Activated CD4-positive, alpha-beta T cell treated with anti-CD3 and anti-CD28 coated beads, Interleukin-2, Interleukin-6, amounts not matched to agents 100 ng/mL and 50 ng/mL, durations not matched to agents 16 hours and 8 hours (primary cell): ENCODE measurements at regions not wholly inside any gene's neighbourhood (a gene's known extent, or its start where the extent isn't known, plus 50 kb on each side); places are given as distances from the start of the nearest gene placed in this dataset.
"Not testable (repeated sequence)": the region's sequence is repeated elsewhere in the genome, so short reads cannot be mapped to it uniquely, and the experiment has no call there.

Source experiments
- DNase-seq: peaks from one replicate; pipeline ENCODE4 v3.0.0-alpha.2; 2020

DNA sequence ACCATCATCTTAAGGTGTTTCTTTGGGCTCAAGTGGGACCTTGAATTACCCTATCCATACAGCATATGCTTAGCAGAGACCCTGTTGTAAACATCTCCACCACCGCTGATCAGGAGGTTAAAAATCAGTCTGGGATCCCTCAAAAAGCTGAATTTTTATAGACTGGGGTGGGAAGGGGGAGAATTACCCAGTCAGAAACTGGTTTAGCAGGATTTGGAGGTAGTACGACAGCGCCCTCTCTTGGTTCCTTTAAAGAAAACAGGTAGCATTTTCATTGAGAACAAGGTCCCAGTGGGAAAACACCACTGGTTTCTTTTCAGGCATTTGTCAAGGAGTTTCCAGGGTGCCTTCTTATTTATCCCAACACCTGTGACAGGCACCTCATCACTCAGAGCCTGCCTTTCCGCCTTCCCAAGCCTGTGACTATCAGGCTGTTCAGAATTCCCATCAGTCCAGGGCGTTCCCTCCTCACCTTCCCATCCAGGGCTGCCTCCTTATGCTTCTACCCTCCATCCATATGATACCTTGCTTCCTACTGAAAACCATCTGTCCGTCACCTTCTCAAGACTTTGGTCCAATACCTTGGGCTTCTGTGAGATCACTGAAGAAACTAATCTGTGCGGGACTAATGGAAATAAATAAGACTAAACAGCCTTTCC, 203.8 kb upstream of the RAI14 start:
- DNase-seq = no peak

- no peak for DNase-seq
Observed at GRCh38 chr5:34455098-34455497, 201.0 kb upstream of the RAI14 start.

GRCh38 chr5:34459908-34460307, 196.2 kb upstream of the RAI14 start:
- no peak for DNase-seq

DNA sequence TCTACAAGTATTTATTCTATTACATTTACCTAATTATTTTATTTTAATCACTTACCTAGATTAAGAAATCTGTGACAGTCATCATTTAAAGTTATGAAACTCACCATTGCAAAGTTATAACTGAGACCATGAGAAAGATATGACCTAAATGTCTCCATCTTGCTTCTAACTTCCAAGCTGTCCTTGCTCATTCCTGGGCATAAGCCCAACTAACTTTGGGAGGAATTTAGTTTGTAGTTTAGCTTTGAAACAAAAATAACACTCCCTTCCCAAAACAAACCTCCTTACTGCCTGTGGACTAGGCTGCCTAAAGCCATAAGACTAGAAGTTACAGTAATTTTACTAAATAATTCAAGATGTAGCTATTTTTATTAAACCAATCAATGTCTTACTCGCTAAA, 195.6 kb upstream of the RAI14 start:
- no peak for DNase-seq

- DNase-seq = no peak
Observed at GRCh38 chr5:34464829-34465228, 191.3 kb upstream of the RAI14 start.

GRCh38 chr5:34465301-34465700, 190.8 kb upstream of the RAI14 start:
- DNase-seq = peak; percentile 72

- not testable (repeated sequence) for DNase-seq
Observed at GRCh38 chr5:34466519-34467388, 189.4 kb upstream of the RAI14 start.

DNA sequence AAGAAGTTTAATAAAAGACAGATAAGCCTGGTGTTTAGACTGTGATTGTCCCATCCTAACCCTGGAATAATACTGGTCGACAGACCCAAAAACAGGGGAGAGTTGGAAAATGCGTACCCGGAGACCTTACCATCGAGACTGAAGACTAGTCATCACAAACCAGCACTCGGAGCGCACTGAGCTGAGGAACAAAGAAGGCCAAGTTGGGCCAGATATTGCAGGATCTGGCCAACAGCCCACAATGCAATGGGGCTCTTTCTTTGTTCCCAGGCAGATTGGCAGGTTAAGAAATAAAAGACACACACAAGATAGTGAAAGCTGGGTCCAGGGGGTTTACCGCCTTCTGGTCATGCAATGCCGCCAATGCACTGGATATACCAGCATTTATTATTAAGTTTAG, 188.7 kb upstream of the RAI14 start:
- DNase-seq = no peak

GRCh38 chr5:34467984-34468383, 188.1 kb upstream of the RAI14 start:
- peak; percentile 13 for DNase-seq

- no peak for DNase-seq
Observed at GRCh38 chr5:34469971-34470370, 186.2 kb upstream of the RAI14 start.

- DNase-seq = peak; percentile 57
Observed at GRCh38 chr5:34474573-34475021, 181.5 kb upstream of the RAI14 start.

DNA sequence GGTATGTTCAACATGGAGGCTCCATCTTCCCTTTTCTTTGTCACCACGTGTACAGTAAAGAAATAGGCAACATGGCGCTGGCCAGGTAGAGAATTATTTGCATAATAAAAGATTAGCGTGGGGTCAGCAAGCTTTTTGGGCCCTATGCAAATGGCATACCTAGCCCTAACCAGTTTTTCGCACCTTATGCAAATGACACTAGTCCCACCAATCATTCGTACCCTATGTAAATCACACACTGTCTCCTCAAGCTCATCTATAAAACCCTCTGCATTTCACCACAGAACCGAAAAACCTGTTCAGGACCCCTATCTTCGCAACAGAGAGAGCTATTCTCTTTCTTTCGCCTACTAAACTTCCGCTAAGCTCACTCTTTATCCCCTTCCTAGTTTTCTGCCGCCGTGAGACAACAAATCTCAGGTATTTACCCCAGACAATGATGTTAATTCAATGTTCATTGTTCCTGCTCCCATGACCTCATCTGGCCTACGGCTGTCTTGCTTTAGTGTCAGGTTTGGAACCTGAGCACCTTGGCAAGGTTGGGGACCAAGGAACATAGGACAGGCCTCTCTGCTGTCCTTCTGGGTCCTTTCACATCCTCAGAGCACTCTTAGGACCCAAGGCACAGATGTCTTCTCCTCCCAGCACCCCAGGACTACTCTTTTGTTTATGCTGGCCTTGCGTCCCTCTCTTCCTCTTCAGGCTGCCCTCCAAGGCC, 180.7 kb upstream of the RAI14 start:
- no peak for DNase-seq

- no peak for DNase-seq
Observed at GRCh38 chr5:34476941-34477565, 179.1 kb upstream of the RAI14 start.

DNA sequence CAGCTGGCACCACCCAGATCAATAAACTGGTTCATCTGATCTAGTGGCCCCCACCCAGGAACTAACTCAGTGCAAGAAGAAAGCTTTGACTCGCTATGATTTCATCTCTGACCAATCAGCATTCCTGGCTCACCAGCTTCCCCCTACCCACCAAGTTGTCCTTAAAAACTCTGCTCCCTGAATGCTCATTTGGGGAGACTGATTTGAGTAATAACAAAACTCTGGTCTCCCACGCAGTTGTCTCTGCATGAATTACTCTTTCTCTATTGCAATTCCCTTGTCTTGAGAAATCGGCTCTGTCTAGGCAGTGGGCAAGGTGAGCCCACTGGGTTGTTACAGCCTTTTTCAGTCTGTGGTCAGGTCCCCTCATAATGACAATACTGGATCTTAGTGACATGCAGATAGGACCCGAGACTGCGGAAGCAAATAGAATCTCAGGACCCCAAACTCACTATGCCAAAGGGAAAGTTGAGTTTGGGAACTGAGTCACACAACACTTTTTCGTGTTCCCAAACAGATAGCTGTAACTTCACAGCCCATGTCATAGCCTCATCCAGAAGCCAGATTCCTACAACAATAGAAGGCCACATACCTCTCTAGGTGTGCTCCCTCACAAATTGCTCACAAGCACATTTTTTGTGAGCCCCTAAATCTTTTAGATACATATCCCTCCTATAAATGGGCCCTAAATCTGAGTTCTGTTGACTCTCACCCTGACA, 175.2 kb upstream of the RAI14 start:
- no peak for DNase-seq

DNA sequence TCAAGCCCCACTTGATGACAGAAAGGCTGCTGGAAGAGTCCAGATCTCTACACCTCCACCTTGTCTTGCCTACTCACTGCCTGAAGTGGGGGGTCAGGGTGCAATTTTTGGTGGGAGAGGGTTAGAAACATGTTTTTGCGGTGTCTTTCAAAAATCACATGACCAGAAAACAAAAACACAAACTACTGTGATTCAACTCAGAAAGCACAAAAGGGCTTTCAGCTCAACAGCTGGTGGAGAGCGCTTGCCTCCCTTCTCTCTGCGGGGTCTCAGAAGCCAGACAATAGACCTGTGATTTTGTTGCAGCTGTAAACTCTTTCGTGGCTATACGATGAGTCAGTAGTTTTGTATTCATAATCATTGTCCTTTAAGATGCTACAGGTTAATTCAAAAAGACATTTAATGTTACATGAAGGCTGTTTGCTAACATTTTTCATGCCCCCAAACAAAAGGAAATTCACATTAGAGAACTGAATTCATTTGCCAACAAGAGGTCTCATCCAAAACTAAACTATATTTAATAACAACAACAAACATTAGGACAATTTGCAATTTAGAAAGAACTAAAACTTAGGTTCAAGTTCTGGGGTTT, 172.6 kb upstream of the RAI14 start:
- no peak for DNase-seq

GRCh38 chr5:34484216-34484920, 171.8 kb upstream of the RAI14 start:
- DNase-seq = no peak

- no peak for DNase-seq
Observed at GRCh38 chr5:34485768-34486030, 170.4 kb upstream of the RAI14 start.

GRCh38 chr5:34486160-34486848, 169.8 kb upstream of the RAI14 start:
- peak; percentile 81 for DNase-seq

GRCh38 chr5:34486849-34487158, 169.3 kb upstream of the RAI14 start:
- DNase-seq = no peak

DNA sequence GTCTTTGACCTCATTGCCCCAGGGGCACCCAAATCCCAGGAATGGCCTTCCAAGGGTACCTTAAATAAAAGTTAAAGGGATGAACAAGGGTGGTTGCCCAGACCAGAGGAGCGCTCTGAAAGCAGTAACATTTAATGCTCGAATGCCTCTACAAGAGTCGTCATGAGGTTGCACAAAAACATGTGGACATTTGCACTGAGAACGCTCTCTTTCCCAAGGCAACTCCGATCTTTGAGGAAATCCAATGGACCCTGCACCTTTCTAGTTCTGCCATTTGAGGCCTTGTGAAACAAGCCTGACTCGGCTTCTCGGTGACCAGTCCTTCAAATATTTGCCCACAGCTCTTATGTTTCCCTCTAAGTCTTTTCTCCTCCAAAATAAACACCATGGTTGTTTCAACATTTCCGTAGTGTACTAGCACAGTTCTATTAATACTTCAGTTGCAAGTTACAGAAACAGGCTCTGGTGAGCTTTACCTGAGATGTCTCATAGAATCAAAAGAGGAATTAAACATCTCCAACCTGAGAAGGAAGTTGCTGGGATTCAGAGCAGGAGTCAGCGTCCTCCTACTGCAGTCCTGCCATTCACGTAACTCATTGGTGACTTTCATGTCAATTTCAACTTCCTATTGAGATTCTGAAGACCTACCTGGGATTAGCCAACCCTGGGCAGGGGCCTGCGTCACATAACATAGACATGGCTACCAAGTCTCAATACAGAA, 168.8 kb upstream of the RAI14 start:
- DNase-seq = no peak

- no peak for DNase-seq
Observed at GRCh38 chr5:34487956-34488355, 168.2 kb upstream of the RAI14 start.
